NCI-H2227 treated with DMSO at 0.1 percent for 48 hours (cell line): ENCODE measurements at regions not wholly inside any gene's neighbourhood (a gene's known extent, or its start where the extent isn't known, plus 50 kb on each side); places are given as distances from the start of the nearest gene placed in this dataset.
"Not testable (repeated sequence)": the region's sequence is repeated elsewhere in the genome, so short reads cannot be mapped to it uniquely, and the experiment has no call there.

Experiments used
- DNase-seq: peaks from one replicate; lab custom pipeline; 2025; lab: John Stamatoyannopoulos, UW

GRCh38 chr4:11839889-11840288, 411.2 kb upstream of the HS3ST1 start:
- no peak for DNase-seq

GRCh38 chr4:11831739-11832138, 403.0 kb upstream of the HS3ST1 start:
- no peak for DNase-seq

- DNase-seq: no peak
These were observed 395.9 kb upstream of the HS3ST1 start for GRCh38 chr4:11824566-11824965.

GRCh38 chr4:11821772-11822430, 393.2 kb upstream of the HS3ST1 start:
- no peak for DNase-seq

- no peak for DNase-seq
These were observed 388.4 kb upstream of the HS3ST1 start for GRCh38 chr4:11817088-11817487.

- no peak for DNase-seq
These were observed 386.1 kb upstream of the HS3ST1 start for GRCh38 chr4:11814758-11815157.

- DNase-seq: no peak
These were observed 385.3 kb upstream of the HS3ST1 start for GRCh38 chr4:11813951-11814446.

GRCh38 chr4:11811521-11811920, 382.8 kb upstream of the HS3ST1 start:
- not testable (repeated sequence) for DNase-seq

GRCh38 chr4:11805842-11806241, 377.1 kb upstream of the HS3ST1 start:
- DNase-seq: no peak

- DNase-seq: no peak
These were observed 373.1 kb upstream of the HS3ST1 start for GRCh38 chr4:11801466-11802446.

GRCh38 chr4:11799196-11799595, 370.5 kb upstream of the HS3ST1 start:
- no peak for DNase-seq

GRCh38 chr4:11791797-11792196, 363.1 kb upstream of the HS3ST1 start:
- no peak for DNase-seq

GRCh38 chr4:11790230-11790629, 361.5 kb upstream of the HS3ST1 start:
- no peak for DNase-seq

GRCh38 chr4:11783588-11783987, 354.9 kb upstream of the HS3ST1 start:
- DNase-seq: no peak

- no peak for DNase-seq
These were observed 354.2 kb upstream of the HS3ST1 start for GRCh38 chr4:11782859-11783258.

- DNase-seq: no peak
These were observed 348.8 kb upstream of the HS3ST1 start for GRCh38 chr4:11777447-11777846.

GRCh38 chr4:11774346-11774745, 345.7 kb upstream of the HS3ST1 start:
- DNase-seq: no peak

GRCh38 chr4:11773798-11774197, 345.1 kb upstream of the HS3ST1 start:
- DNase-seq: no peak

GRCh38 chr4:11769434-11769833, 340.7 kb upstream of the HS3ST1 start:
- no peak for DNase-seq

- DNase-seq: no peak
These were observed 339.7 kb upstream of the HS3ST1 start for GRCh38 chr4:11768251-11768972.

- DNase-seq: peak; percentile 1
These were observed 337.3 kb upstream of the HS3ST1 start for GRCh38 chr4:11765849-11766453.
